Heart right ventricle (tissue), 16 donors: ENCODE measurements at regions not wholly inside any gene's neighbourhood (a gene's known extent, or its start where the extent isn't known, plus 50 kb on each side); places are given as distances from the start of the nearest gene placed in this dataset.

Experiments
- ATAC-seq, 8 donors: fragments of 200-7000 bp; cut with Tn5 transposase; one replicate each; pipeline ENCODE4 v1.9.1; 2020; ENCODE audit warnings: mild to moderate bottlenecking in 8 of 8, moderate library complexity in 8 of 8, moderate number of reproducible peaks in 1 of 8
- DNase-seq, 2 donors: peaks; one replicate each; pipeline ENCODE4 v3.0.0-alpha.2; 2020
- H3K27ac ChIP-seq, 10 donors: fragments of 200-600 bp; sonication (generic) in 2 of 10; one replicate each; pipeline versions ENCODE4 v1.5.0 to v1.8.0; 2020 to 2022; ENCODE audit warnings: mild to moderate bottlenecking in 3 of 10
- H3K27me3 ChIP-seq, 7 donors: fragments of 200-600 bp; one replicate each; pipeline ENCODE4 v1.8.0; 2021 to 2022; ENCODE audit warnings: mild to moderate bottlenecking in 2 of 7
- H3K36me3 ChIP-seq, 9 donors: fragments of 200-600 bp; sonication (generic) in 1 of 9; one replicate each; pipeline versions ENCODE4 v1.5.0 to v1.8.0; 2020 to 2022; ENCODE audit warnings: mild to moderate bottlenecking in 2 of 9
- H3K4me1 ChIP-seq, 9 donors: fragments of 200-600 bp; sonication (generic) in 1 of 9; one replicate each; pipeline versions ENCODE4 v1.5.0 to v1.8.0; 2020 to 2022; ENCODE audit warnings: mild to moderate bottlenecking in 4 of 9
- H3K4me3 ChIP-seq, 10 donors: fragments of 200-600 bp; sonication (generic) in 2 of 10; one replicate each; pipeline versions ENCODE4 v1.5.0 to v1.8.0; 2020 to 2022; ENCODE audit warnings: mild to moderate bottlenecking in 7 of 10, moderate library complexity in 2 of 10
- H3K9me3 ChIP-seq, 11 donors: fragments of 200-600 bp in 10 of 11; sonication (generic) in 2 of 11; one replicate each; pipeline versions ENCODE4 v1.5.0 to v1.8.0; 2013 to 2022; ENCODE audit warnings: mild to moderate bottlenecking in 2 of 11, control low read depth in 1 of 11, moderate library complexity in 1 of 11
- CTCF ChIP-seq, 9 donors: fragments of 200-600 bp; sonication (generic) in 2 of 9; IDR thresholded peaks; one replicate each; pipeline versions ENCODE4 v1.5.0 to v1.8.0; 2021 to 2022; ENCODE audit warnings: antibody characterized with exemption in 9 of 9, mild to moderate bottlenecking in 5 of 9, moderate library complexity in 1 of 9
- WGBS, 2 donors: extraction: QIAGEN DNeasy Blood & Tissue Kit; methylation state at CpG; one replicate each; pipeline ENCODE4 v1.1.7; 2013; ENCODE audit warnings: inconsistent platforms in 1 of 2; 5-methylcytosine and 5-hydroxymethylcytosine counted together
- intact Hi-C, 10 donors: fragments of 100-400 bp; cut with DNase I; formaldehyde crosslinking; loops; one replicate each; pipeline versions ENCODE4 v1.11.1 to v1.14.2; 2022
- donor health status: Arrhythmogenic right ventricular cardiomyopathy.
- donor health status: ischemic (EF 13 %, LVEDD 7.1; RV severe dilation, severe dysfunction).
- donor health status: healthy with polysubstance abuse.
- donor health status: DM: no; HTN: yes; CAD: no.
- donor health status: DM: no; HTN: no; CAD: no.
- donor health status: ischemic (EF 25% LVEDD 6.9; RV normal size, moderate dysfunction).
- donor health status: ischemic (EF 25% LVEDD 5.7; RV mildly dilated, moderate dysfunction).
- donor health status: healthy.
- donor health status: DM: yes; HTN: yes; CAD: no.
- donor health status: Ischemic cardiomyopathy.
- donor health status: ischemic (EF 35%, LVEDD 5.7; RV mildly dilated, moderate dysfunction).
- donor health status: nonischemic (EF 11% LVEDD 7.7; RV severe dilation, severe dysfunction).
- donor health status: DM: yes; HTN: yes; CAD: no.
- donor health status: PGD.
- donor health status: ischemic (EF 29% LVEDD 5.4; RV normal size, mild dysfunction).
- donor health status: nonischemic (EF 23%, LVEDD 6.1; RV moderate dilation, normal function).

GRCh38 chr12:60842181-60842580 is 1246.4 kb downstream of the SLC16A7 start:
- Histone ChIP-seq H3K9me3 (peaks cover 0 to 3% (median 0%) of the 10 kb centered on the region in 11 donors), H3K4me3 (no peak overlapping the region), H3K4me1 (no peaks in the 10 kb centered on the region), H3K27me3 (no peaks in the 10 kb centered on the region), H3K27ac (no peak overlapping the region), H3K36me3 (no peaks in the 10 kb centered on the region)
- DNase-seq, result no peak
- 72 to 75% methylated on average over 2 of the region's 2 CpGs for WGBS, 2 donors
- no peak for TF ChIP-seq CTCF (IDR thresholded peaks at IDR 0.05)
- no peak for ATAC-seq
- intact Hi-C loops, result no loop called here

DNA sequence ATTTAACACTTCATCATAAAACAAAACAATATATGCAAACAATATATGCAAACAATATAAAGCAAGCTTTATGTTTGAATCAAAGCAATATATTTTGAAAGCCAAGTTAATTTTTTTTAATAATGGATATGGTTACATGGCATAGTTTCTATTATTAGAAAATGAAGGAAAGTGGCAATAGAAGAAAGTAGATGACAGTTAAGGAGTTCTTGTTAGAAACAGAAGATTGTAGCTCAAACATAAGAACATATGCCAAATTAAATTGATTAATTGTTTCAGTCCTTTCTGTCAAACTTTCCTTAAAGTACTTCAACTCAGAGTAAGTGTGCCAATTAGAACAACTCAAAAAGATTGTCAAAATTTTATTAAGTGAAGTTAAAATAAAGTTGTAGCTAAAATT is 1248.3 kb downstream of the SLC16A7 start:
- intact Hi-C loops, result no loop called here
- H3K4me3 ChIP-seq, result no peak overlapping the region
- DNase-seq (no peak), ATAC-seq (no peak)
- H3K36me3 ChIP-seq, result no peaks in the 10 kb centered on the region
- peaks cover 0 to 6% (median 0%) of the 10 kb centered on the region in 11 donors for H3K9me3 ChIP-seq
- H3K27me3 ChIP-seq, result no peaks in the 10 kb centered on the region
- no peak overlapping the region for H3K27ac ChIP-seq
- TF ChIP-seq CTCF (IDR thresholded peaks at IDR 0.05), result no peak
- no peaks in the 10 kb centered on the region for H3K4me1 ChIP-seq

DNA sequence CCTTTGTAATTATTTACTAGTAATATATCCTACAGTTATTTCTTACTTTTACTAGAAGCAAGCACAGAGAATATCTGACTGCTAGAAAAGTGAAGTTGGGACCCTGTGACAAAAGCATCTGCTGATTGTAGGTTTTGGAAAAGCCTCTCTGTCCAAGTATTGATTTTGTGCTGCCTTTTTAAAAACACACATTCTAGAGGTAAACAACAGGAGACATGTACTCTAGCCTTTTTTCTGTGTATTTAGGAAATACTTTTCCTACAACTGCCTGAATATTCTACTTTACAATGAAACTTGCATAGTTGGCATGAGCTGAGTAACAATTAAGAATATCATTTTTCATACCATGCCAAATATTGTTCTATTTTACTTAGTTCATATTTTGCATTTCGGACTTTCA is 1249.0 kb downstream of the SLC16A7 start:
- Histone ChIP-seq H3K9me3 (peaks cover 0 to 11% (median 0%) of the 10 kb centered on the region in 11 donors), H3K27me3 (no peaks in the 10 kb centered on the region), H3K4me3 (no peak overlapping the region), H3K27ac (no peak overlapping the region), H3K36me3 (no peaks in the 10 kb centered on the region), H3K4me1 (no peaks in the 10 kb centered on the region)
- DNase-seq (no peak), ATAC-seq (no peak)
- TF ChIP-seq CTCF (IDR thresholded peaks at IDR 0.05), result no peak
- intact Hi-C loops, result no loop called here
- 80 to 83% methylated on average over 1 of the region's 1 CpG for WGBS, 2 donors

- Histone ChIP-seq H3K4me1 (no peaks in the 10 kb centered on the region), H3K9me3 (peaks cover 0 to 11% (median 0%) of the 10 kb centered on the region in 11 donors), H3K27ac (no peak overlapping the region), H3K27me3 (no peaks in the 10 kb centered on the region), H3K4me3 (no peak overlapping the region), H3K36me3 (no peaks in the 10 kb centered on the region)
- DNase-seq (no peak), ATAC-seq (no peak)
- intact Hi-C loops, result no loop called here
- 69 to 72% methylated on average over 4 of the region's 4 CpGs for WGBS, 2 donors
- no peak for TF ChIP-seq CTCF (IDR thresholded peaks at IDR 0.05)
These were observed 1249.9 kb downstream of the SLC16A7 start for GRCh38 chr12:60845696-60846095.

- no peaks in the 10 kb centered on the region for H3K27me3 ChIP-seq
- H3K9me3 ChIP-seq, result peaks cover 0 to 11% (median 0%) of the 10 kb centered on the region in 11 donors
- DNase-seq, result no peak
- H3K27ac ChIP-seq, result no peak overlapping the region
- no peaks in the 10 kb centered on the region for H3K36me3 ChIP-seq
- intact Hi-C loops, result no loop called here
- H3K4me1 ChIP-seq, result no peaks in the 10 kb centered on the region
- no peak for ATAC-seq
- no peak for TF ChIP-seq CTCF (IDR thresholded peaks at IDR 0.05)
- 64 to 71% methylated on average over 4 of the region's 4 CpGs for WGBS, 2 donors
- no peak overlapping the region for H3K4me3 ChIP-seq
These were observed 1251.5 kb downstream of the SLC16A7 start for GRCh38 chr12:60847281-60847680.
